ENCODE measurements at regions not wholly inside any gene's neighbourhood (a gene's known extent, or its start where the extent isn't known, plus 50 kb on each side); places are given as distances from the start of the nearest gene placed in this dataset.

GRCh38 chr10:83037653-83038052, 1101.7 kb upstream of the GHITM start:
- no peak for DNase-seq

DNA sequence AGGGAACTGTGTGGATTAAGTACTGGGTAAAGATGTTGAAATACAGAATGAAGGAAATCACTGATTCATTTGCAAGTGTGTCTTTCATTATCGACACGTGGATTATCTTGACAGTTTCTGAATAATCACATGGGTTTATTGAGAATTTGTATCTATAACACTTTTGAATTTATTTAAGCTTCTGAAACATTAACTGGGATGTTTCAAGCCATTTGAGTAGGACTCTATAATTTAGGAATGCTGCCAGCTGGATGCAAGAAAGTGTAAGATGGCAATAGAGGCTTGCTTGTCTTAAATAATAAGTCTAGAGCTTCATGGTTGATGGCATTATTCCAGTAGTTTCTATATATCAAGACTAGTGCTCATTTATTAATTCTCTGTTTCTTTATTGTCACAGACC, 1100.7 kb upstream of the GHITM start:
- no peak for DNase-seq

DNA sequence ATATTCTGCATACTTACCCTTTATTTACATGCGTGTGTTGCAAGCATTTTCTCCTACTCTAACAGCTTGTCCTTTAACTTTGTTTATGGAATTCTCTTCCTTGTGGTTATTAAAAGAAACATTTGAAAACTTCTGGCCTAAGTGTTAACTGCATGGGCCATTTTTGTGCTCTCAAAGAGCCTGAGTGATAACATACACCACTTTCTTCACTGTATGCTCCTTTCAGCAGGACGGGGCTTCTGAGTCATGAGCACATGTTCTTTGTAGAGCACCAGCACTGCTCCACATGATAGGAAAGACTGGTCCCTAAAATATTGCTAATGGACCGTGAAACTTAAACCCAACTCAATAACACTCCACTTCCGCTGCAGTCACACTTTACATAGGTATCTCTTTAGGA, 1093.6 kb upstream of the GHITM start:
- DNase-seq: no peak

DNA sequence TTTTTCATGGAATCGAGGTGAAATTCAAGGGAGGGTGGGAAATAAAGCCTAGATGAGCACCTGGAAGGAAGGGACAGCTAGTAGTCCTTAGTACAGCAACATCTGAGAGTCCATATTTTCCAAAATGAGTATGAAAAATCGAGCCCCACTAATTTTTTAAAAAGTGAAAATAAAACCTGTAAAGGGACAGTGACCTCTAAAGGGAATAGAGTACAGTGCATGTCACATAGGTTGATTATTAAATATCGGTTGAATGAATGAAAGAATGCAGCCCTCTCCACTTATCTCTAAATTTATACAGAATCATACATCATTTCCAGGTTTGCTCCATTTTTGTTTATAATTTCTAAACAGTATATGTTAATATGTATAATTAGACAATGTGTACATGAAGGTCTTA, 1088.5 kb upstream of the GHITM start:
- DNase-seq: no peak

DNA sequence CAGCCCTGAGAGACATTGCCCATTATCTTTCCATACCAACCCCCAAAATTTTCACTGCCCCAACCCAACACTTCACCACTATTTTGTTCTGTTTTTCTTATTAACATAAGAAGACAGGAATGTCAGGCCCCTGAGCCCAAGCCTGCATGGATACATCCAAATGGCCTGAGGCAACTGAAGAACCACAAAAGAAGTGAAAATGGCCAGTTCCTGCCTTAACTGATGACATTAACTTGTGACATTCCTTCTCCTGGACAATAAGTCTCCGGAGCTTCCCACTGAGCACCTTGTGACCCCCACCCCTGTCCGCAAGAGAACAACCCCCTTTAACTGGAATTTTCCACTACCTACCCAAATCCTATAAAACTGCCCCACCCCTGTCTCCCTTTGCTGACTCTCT, 1076.4 kb upstream of the GHITM start:
- DNase-seq: no peak

- peak; percentile 22 to 66 for DNase-seq
Observed at GRCh38 chr10:83073472-83073871, 1065.8 kb upstream of the GHITM start.

- peak; percentile 26 to 60 for DNase-seq
Observed at GRCh38 chr10:83075016-83075814, 1064.1 kb upstream of the GHITM start.

GRCh38 chr10:83075815-83076355, 1063.4 kb upstream of the GHITM start:
- peak in 1 of 2 experiments; percentile 45 for DNase-seq

GRCh38 chr10:83076443-83076842, 1062.9 kb upstream of the GHITM start:
- peak in 1 of 2 experiments; percentile 5 for DNase-seq

GRCh38 chr10:83078160-83078559, 1061.1 kb upstream of the GHITM start:
- DNase-seq: no peak

DNA sequence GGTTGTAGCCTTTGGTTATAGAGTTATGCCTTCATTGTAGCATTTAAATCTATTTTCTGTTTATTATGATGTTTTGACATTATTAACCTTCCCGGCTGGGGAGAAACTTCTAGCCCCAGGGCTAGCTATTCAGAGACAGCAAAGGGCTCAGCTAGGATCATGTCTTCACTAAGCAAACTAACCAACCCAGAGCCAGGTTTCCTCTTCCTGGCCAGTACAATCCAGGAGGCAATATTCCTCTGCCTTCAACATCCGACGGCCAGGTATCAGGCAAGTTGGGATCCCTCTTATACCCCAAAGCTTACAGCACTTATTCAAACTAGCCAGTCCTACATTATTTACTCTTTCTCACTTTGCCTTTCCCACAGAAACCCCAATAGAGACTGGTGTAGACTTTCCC, 1060.7 kb upstream of the GHITM start:
- DNase-seq: no peak

- DNase-seq: no peak
Observed at GRCh38 chr10:83083831-83084230, 1055.5 kb upstream of the GHITM start.

DNA sequence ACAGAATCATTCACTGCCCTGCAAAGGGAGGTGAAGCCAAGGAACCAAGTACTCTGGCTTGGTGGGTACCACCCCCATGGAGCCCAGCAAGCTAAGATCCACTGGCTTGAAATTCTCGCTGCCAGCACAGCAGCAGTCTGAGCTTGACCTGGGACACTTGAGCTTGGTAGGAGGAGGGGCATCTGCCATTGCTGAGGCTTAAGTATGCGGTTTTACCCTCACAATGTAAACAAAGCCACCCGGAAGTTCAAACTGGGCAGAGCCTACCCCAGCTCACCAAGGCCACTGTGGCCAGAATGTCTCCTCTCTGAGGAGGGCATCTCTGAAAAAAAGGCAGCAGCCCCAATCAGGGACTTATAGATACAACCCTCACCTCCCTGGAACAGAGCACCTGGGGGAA, 1050.0 kb upstream of the GHITM start:
- DNase-seq: no peak

DNA sequence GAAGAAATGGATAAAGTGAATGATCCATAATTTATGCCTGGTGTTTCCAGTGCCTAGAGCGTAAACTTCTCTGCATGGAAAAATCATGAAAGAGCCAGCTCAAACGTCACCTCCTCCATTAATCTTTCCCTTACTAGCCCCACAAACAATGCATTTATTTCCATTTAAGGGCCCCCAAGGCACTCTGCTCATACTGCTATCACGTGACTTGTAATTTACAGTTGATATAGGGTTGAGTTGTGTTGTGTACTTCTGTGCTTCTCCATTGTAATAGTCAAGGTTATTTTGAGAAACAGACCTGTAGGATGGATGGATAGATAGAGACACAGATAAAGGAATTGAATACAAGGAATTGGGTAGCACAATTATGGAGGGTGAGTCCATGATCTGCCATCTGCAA, 1034.7 kb upstream of the GHITM start:
- no peak for DNase-seq

GRCh38 chr10:83108565-83109333, 1030.6 kb upstream of the GHITM start:
- DNase-seq: no peak

DNA sequence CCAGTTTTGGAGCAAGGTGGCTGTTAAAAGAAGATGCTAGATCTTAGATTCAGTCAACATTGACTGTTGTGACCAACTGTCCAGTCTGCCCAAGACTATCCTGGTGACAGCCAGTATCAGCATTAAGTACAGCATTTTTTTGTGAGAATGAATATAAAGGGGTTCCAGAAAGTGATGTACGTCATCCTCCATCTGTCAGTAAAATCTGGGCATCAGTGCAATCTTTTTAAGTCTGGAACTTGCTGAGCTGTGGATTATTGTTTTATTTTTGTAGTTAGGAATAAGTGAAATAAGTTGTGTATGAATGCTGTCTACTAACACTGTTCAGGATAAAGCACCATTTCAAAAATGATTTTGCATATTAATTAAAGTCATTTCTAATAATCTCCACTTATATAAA, 1020.0 kb upstream of the GHITM start:
- peak in 1 of 2 experiments; percentile 27 for DNase-seq

DNA sequence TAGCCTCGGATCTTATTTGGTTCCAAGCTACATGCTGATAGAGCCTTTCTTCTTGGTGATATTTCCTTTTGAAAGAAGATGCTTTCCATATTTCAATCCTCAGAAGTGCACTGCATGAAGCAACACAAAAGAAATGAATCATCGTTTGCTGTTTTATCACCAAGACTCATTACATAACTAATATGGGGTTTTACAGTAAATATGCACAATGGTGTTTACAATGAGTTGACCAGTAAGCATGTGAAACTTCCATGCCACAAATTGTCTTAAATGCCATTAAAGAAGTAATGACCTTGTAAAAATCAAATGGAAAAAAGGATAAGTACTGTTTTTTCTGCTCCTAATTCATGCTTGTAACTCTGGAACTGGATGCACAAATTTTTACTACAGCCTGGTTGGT, 1017.0 kb upstream of the GHITM start:
- DNase-seq: no peak

DNA sequence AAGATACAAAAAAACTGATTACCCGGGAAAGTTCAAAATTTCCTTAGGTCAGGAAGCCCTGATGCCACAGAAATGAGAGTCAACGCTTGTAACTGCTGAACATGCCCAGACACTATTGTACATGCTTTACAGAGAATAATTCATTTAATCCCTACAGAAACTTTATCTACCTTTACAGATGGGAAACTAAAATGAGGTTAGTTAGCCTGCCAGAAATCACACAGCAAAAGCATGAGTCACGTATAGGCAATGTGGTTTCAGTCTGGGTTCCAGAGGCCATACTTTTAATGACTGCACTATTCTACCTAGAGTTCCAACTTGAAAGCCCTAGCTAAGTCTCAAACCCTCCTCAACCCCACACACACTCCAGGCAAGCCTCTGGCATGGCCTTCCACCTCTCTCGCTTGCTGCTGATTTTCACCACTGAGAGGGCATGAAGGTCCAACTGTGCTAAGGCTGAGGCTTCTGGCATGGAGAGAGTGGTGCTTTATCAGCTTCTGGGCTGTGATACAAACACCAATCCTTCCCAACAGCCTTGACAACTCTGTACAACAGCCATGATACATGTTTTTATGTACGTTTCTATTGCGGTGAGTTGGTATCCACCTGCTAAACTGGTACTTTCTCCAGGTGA, 1011.2 kb upstream of the GHITM start:
- DNase-seq: no peak

GRCh38 chr10:83140811-83141210, 998.5 kb upstream of the GHITM start:
- DNase-seq: peak in 1 of 2 experiments; percentile 66

DNA sequence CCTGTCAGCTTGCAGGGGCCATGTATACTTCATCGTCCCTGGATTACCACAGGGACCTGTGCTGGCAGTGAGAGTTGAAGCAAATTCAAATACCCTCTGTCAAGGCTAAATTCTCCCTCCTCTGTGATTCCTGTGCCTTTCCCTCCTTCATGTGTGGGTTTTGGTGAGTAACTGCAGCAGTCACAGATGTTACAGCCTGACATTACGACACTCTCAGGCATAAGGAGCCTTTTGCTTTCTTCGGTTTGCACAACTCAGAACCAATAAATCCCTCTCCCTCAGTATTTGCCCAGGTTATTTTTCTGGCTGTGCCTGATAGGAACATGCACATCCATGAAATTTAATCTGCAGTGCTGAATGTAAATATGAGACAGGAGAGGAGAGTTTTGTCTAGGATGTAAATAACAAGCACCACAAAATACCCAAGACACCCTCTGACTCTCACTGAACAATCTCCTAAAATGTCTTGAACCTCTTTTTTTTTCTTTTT, 997.2 kb upstream of the GHITM start:
- peak; percentile 2 to 11 for DNase-seq

DNA sequence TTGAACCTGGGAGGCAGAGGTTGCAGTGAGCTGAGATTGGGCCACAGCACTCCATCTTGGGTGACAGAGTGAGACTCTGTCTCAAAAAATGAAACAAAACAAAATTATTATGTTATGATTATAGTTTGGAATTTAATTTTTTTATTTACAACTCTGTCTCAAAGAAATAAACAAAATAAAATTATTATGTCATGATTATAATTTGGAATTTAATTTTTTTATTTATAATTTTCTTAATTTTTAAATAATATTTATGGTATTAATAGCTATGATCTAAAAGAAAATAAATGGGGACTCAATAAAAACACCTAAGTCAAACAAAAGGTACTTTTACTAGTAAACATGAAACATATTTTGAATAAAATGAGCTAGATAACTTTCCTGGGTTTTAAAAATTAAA, 994.8 kb upstream of the GHITM start:
- no peak for DNase-seq

GRCh38 chr10:83153714-83154113, 985.6 kb upstream of the GHITM start:
- DNase-seq: peak in 1 of 2 experiments; percentile 29

DNA sequence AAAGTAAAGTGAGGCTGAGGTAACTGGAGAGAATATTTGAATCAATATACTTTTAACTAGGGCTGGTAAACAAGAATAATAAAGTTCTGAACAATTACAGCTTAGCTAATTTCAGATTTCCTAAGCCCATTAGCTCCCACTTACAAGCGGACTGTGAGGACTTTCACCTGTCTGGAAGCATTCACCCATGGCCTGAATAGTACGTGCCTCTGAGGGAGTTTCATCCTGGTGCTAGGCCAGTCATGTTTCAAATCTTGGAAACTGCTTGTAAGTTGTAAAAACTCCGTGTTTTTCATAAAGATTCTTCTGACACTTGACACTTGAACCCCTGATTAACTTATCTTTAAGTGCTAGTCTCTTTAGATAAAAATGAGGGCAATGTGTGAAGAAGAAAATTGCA, 975.2 kb upstream of the GHITM start:
- DNase-seq: no peak
